ENCODE measurements at regions not wholly inside any gene's neighbourhood (a gene's known extent, or its start where the extent isn't known, plus 50 kb on each side); places are given as distances from the start of the nearest gene placed in this dataset.

GRCh38 chr4:140212194-140212593 is 58.2 kb upstream of the MAML3 start:
- DNase-seq (ENCODE audit: insufficient read length, low spot score) (no peak), FAIRE-seq (no peak)
- TF ChIP-seq POLR2AphosphoS5 (IDR thresholded peaks at IDR 0.05; ENCODE audit: low read depth, low read length): no peak
- TF ChIP-seq POU2F2 (IDR thresholded peaks at IDR 0.05; ENCODE audit: low read depth, low read length): no peak
- TF ChIP-seq PAX5 (IDR thresholded peaks at IDR 0.05; ENCODE audit: insufficient read depth, low read length, severe bottlenecking): no peak
- TF ChIP-seq SPI1 (IDR thresholded peaks at IDR 0.05; ENCODE audit: low read depth, low read length): no peak
- no peak for TF ChIP-seq TAF1 (IDR thresholded peaks at IDR 0.05; ENCODE audit: low read depth, low read length)
- TF ChIP-seq POLR2A (IDR thresholded peaks at IDR 0.05; ENCODE audit: low read depth, low read length): no peak

DNA sequence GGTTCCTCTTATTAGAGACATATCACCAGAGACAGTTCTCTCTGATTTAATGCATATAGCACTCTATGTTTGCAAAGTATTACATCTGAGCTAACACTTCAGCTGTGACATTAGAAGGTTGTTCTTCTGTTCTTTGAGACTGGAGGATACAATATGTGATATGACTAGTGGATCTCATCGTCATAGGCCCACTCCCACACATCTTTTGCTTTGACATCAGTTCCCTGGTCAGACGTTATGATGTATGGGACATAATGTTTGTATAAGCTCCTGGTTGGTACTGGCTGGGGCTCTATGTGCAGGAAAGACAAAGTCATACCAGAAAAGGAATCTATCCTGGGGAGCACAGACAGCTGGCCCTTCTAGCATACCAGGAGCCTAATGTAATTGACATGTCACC is 57.7 kb upstream of the MAML3 start:
- TF ChIP-seq POU2F2 (IDR thresholded peaks at IDR 0.05; ENCODE audit: low read depth, low read length) (no peak), POLR2A (IDR thresholded peaks at IDR 0.05; ENCODE audit: low read depth, low read length) (no peak), PAX5 (IDR thresholded peaks at IDR 0.05; ENCODE audit: insufficient read depth, low read length, severe bottlenecking) (no peak), SPI1 (IDR thresholded peaks at IDR 0.05; ENCODE audit: low read depth, low read length) (no peak), TAF1 (IDR thresholded peaks at IDR 0.05; ENCODE audit: low read depth, low read length) (no peak), POLR2AphosphoS5 (IDR thresholded peaks at IDR 0.05; ENCODE audit: low read depth, low read length) (no peak)
- no peak for DNase-seq (ENCODE audit: insufficient read length, low spot score)
- FAIRE-seq: no peak

DNA sequence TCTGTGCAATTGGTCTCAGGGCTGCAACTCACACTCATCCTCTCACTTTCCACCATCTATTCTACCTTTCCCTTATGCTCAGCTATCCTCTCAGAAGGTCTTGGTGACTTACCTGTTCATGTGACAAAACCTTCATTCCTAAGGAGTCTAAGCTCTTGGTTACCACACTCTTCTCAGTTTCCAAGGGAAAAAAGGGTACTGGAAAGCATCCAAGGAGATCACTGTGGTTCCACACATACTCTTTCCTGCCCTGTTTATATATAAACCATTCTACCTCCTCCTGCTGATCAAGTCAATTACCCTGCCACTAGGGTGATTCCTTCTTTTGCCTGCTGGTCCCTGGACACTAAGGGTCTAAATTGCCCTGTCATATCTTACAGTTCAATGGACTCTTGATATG is 57.2 kb upstream of the MAML3 start:
- no peak for DNase-seq (ENCODE audit: insufficient read length, low spot score)
- FAIRE-seq: no peak
- TF ChIP-seq POU2F2 (IDR thresholded peaks at IDR 0.05; ENCODE audit: low read depth, low read length) (no peak), PAX5 (IDR thresholded peaks at IDR 0.05; ENCODE audit: insufficient read depth, low read length, severe bottlenecking) (no peak), POLR2AphosphoS5 (IDR thresholded peaks at IDR 0.05; ENCODE audit: low read depth, low read length) (no peak), TAF1 (IDR thresholded peaks at IDR 0.05; ENCODE audit: low read depth, low read length) (no peak), SPI1 (IDR thresholded peaks at IDR 0.05; ENCODE audit: low read depth, low read length) (no peak), POLR2A (IDR thresholded peaks at IDR 0.05; ENCODE audit: low read depth, low read length) (no peak)

GRCh38 chr4:140208921-140209320 is 54.9 kb upstream of the MAML3 start:
- TF ChIP-seq SPI1 (IDR thresholded peaks at IDR 0.05; ENCODE audit: low read depth, low read length) (no peak), PAX5 (IDR thresholded peaks at IDR 0.05; ENCODE audit: insufficient read depth, low read length, severe bottlenecking) (no peak), TAF1 (IDR thresholded peaks at IDR 0.05; ENCODE audit: low read depth, low read length) (no peak), POLR2A (IDR thresholded peaks at IDR 0.05; ENCODE audit: low read depth, low read length) (no peak), POU2F2 (IDR thresholded peaks at IDR 0.05; ENCODE audit: low read depth, low read length) (no peak), POLR2AphosphoS5 (IDR thresholded peaks at IDR 0.05; ENCODE audit: low read depth, low read length) (no peak)
- no peak for FAIRE-seq
- no peak for DNase-seq (ENCODE audit: insufficient read length, low spot score)

Measured in GM12891 (cell line).